Cardiac fibroblast (primary cell): ENCODE measurements at regions not wholly inside any gene's neighbourhood (a gene's known extent, or its start where the extent isn't known, plus 50 kb on each side); places are given as distances from the start of the nearest gene placed in this dataset.
"Not testable (repeated sequence)": the region's sequence is repeated elsewhere in the genome, so short reads cannot be mapped to it uniquely, and the experiment has no call there.

Source experiments
- DNase-seq, 2 donors: peaks; one replicate each; pipeline versions ENCODE4 v3.0.0 to v3.0.0-alpha.2; 2010; ENCODE audit warnings: low read depth in 2 of 2
- H3K4me3 ChIP-seq, 2 donors: replicated peaks in 1 of 2; 1 replicate in 1 of 2; 2 replicates in 1 of 2; pipeline ENCODE4 v1.5.1; 2011; ENCODE audit warnings: low read depth in 2 of 2, low read length in 2 of 2, mild to moderate bottlenecking in 2 of 2, moderate library complexity in 1 of 2
- TF ChIP-seq, protein P1 (sequence below): IDR thresholded peaks from one replicate; pipeline ENCODE4 v1.5.1; 2011; ENCODE audit warnings: low read depth, mild to moderate bottlenecking, low read length, inconsistent platforms

DNA sequence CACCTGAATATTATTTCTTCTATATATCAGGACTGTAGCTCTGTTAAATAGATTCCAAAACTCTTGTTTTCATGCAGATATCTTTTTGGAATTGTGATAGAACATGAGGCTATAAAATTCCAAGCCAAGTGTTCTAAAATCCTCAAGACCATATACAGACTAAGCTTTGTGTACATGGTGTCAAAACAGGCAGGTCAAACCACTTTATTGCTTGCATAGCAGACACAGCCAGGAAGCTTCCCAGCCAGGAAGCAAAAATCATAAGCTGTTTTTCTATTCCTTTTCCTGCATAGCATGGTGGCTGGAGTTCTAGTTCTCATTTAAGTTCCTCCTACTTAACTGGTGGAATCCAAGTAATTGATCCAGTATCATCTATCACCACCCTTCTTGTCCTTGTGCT lies 353.3 kb downstream of the PAX1 start:
- no peak for DNase-seq
- TF ChIP-seq, protein P1, sequence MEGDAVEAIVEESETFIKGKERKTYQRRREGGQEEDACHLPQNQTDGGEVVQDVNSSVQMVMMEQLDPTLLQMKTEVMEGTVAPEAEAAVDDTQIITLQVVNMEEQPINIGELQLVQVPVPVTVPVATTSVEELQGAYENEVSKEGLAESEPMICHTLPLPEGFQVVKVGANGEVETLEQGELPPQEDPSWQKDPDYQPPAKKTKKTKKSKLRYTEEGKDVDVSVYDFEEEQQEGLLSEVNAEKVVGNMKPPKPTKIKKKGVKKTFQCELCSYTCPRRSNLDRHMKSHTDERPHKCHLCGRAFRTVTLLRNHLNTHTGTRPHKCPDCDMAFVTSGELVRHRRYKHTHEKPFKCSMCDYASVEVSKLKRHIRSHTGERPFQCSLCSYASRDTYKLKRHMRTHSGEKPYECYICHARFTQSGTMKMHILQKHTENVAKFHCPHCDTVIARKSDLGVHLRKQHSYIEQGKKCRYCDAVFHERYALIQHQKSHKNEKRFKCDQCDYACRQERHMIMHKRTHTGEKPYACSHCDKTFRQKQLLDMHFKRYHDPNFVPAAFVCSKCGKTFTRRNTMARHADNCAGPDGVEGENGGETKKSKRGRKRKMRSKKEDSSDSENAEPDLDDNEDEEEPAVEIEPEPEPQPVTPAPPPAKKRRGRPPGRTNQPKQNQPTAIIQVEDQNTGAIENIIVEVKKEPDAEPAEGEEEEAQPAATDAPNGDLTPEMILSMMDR: no peak
- H3K4me3 ChIP-seq: no peak overlapping the region

DNA sequence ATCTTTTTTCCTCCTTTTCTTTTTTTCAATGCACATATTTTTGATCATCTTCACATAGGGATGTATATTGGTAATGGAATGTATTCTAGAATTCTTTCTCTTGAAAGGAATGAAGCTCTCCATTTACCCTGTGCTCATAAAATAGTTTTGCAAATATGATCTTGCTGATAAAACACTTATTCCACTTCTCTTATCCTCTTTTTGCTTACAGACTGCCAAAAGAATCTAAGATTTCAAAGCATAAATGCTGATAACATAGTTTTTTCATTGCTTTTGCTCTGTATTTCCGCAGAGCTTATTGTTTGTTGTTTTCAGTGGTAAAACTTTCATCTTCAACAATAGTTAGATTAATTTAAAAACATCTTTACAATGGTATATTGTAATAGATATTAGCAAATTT lies 350.5 kb downstream of the PAX1 start:
- H3K4me3 ChIP-seq: no peak overlapping the region
- TF ChIP-seq, protein P1: no peak
- DNase-seq: no peak

DNA sequence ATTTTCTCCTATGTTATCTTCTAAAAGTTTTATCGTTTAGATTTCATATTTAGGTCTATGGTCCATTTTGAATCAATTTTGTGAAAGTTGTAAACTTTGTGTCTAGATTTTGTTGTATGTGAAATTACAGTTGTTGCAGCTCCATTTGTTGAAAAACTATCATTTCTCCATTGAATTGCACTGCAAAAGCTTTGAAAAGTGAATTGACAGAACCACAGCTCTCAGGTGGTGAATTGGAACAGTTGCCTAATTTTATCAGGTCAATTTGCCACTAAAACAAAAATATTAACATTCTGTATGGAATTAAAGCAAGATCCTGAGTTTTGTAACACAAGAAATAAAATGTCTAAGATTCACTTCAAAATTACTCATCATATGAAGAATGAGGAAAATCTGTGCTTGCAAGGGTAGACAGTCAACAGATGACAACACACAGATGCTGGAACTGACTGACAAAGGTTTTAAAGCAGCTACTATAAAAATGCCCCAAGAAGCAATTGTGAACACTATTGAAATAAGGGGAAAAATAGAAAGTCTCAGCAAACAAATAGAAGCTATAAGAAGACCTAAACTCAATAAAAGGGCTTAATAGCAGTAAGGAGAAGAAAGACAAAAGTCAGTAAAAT lies 346.7 kb downstream of the PAX1 start:
- no peak for DNase-seq
- TF ChIP-seq, protein P1: no peak
- no peak overlapping the region for H3K4me3 ChIP-seq

DNA sequence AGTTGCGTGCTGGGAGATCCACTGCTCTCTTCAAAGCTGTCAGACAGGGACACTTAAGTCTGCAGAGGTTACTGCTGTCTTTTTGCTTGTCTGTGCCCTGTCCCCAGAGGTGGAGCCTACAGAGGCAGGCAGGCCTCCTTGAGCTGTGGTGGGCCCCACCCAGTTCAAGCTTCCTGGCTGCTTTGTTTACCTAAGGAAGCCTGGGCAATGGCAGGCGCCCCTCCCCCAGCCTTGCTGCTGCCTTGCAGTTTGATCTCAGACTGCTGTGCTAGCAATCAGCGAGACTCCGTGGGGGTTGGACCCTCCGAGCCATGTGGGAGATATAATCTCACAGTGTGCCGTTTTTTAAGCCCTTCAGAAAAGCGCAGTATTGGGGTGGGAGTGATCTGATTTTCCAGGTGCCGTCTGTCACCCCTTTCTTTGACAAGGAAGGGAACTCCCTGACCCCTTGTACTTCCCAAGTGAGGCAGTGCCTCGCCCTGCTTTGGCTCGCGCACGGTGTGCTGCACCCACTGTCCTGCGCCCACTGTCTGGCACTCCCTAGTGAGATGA lies 340.6 kb downstream of the PAX1 start:
- not testable (repeated sequence) for DNase-seq

DNA sequence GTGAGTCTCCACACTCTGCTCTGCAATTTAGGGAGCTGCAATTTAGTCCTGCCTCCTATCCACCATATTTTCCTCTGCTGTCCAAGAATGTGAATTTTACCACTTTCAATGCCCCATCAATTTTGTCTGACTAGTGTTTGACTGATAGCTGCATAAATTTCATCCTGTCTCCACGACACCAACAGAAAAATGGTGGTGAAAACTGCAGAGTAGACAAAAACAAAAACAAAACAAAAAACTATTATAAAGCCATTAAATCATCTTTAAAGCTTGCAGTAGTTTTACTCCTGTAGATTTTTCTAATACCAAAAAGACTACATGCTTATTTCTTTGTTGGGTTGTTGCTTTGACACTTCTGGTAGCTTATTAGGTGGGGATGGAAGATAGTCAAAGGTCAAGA lies 322.0 kb downstream of the PAX1 start:
- DNase-seq: no peak
- H3K4me3 ChIP-seq: no peak overlapping the region
- TF ChIP-seq, protein P1: no peak

More for the DNA sequence above, 340.6 kb downstream of the PAX1 start:
- H3K4me3 ChIP-seq: not testable (repeated sequence)

DNA sequence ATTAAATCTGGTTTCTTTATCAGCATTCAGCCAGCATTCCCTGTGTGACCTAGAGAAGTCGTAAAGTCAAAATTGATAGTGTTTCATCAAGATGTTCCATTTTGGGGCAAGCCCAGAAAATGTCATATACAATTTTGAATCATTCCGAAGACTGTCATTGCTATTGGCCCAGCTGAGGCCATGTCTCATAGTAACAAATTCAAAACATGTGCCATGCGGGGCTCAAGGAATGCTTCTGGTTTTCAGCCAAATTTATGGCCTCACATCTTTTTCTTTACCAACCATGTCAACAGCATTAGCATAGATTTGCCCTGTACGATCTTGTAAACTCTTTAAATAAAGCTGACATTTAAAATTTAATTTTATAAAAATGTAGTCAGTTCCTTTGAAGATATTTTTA lies 314.7 kb downstream of the PAX1 start:
- TF ChIP-seq, protein P1: no peak
- DNase-seq: no peak
- H3K4me3 ChIP-seq: no peak overlapping the region

DNA sequence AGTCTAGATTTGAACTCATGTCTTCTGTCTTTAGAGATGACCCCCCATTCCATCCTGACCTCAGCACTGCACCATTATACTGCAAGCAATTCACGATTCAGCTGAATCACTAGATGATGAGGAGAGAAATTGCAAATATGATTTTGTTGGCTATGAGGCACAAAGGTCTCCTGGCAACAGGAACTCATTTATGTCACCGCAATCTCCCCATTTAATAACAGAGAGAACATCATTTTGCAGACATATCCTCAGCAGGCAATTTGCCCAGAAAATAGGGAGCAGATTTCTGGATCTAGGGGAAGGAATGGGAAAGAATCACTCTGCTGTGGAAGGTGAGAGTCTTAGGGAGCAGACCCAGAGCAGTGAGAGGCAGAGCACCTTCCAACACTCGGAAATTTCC lies 303.0 kb downstream of the PAX1 start:
- TF ChIP-seq, protein P1: no peak
- DNase-seq: no peak
- H3K4me3 ChIP-seq: no peak overlapping the region
